GM12878 (cell line): ENCODE measurements at regions not wholly inside any gene's neighbourhood (a gene's known extent, or its start where the extent isn't known, plus 50 kb on each side); places are given as distances from the start of the nearest gene placed in this dataset.
"Not testable (repeated sequence)": the region's sequence is repeated elsewhere in the genome, so short reads cannot be mapped to it uniquely, and the experiment has no call there.

Experiments
- ATAC-seq: fragments of 200-7000 bp; cut with Tn5 transposase; 3 replicates; pipeline ENCODE4 v1.9.1; 2020; ENCODE audit warnings: mild to moderate bottlenecking, moderate library complexity
- BruUV-seq: library from RNA; stranded (reverse); fragments of 400-500 nt; replicated peaks from 2 replicates; lab custom pipeline; 2021; lab: Mats Ljungman, UMichigan
- CTCF ChIA-PET: fragments of 300-600 bp; sonication (Branson Sonifier 250); formaldehyde crosslinking; extraction: SDS; loops from one replicate; lab custom pipeline; 2021; ENCODE audit warnings: inconsistent platforms; lab: Yijun Ruan, JAX
- POLR2A ChIA-PET: fragments of 350-600 bp; formaldehyde crosslinking; extraction: SDS; loops from one replicate; lab custom pipeline; 2021; ENCODE audit warnings: inconsistent platforms; lab: Charles Lee
- RAD21 ChIA-PET: fragments of 300-600 bp; sonication (Branson Sonifier 250); formaldehyde crosslinking; loops from one replicate; lab custom pipeline; 2023; ENCODE audit warnings: antibody characterized with exemption; ENCODE audit not compliant: unreplicated experiment; lab: Charles Lee
- SMC1A ChIA-PET: fragments of 300-600 bp; sonication (Branson Sonifier 250); formaldehyde crosslinking; loops from one replicate; lab custom pipeline; 2023; ENCODE audit not compliant: unreplicated experiment, uncharacterized antibody; lab: Charles Lee
- DNase-seq: peaks from one replicate; pipeline ENCODE4 v3.0.0-alpha.2; 2011; ENCODE audit warnings: low read depth, low spot score
- FAIRE-seq: peaks from 3 replicates; lab custom pipeline; 2011; peaks lifted over from hg19 to GRCh38; lab: Jason Lieb, UNC
- H2AFZ ChIP-seq: 2 replicates; pipeline ENCODE4 v1.6.0; 2011; ENCODE audit warnings: low read depth, low read length, control low read depth; ENCODE audit not compliant: control insufficient read depth
- H3K27ac ChIP-seq: 2 replicates; pipeline ENCODE4 v1.5.1; 2011; ENCODE audit warnings: control low read depth; ENCODE audit not compliant: control insufficient read depth, insufficient read depth
- H3K27me3 ChIP-seq, 2 experiments: replicated peaks in 1 of 2; 2 replicates each; pipeline versions ENCODE4 v1.6.0 to v1.6.1; 2011; ENCODE audit warnings: low read length in 1 of 2; ENCODE audit not compliant: control insufficient read depth in 2 of 2, insufficient read depth in 2 of 2
- H3K36me3 ChIP-seq, 2 experiments: 2 replicates each; pipeline ENCODE4 v1.5.1; 2011; ENCODE audit warnings: low read length in 1 of 2; ENCODE audit not compliant: control insufficient read depth in 2 of 2, insufficient read depth in 2 of 2
- H3K4me1 ChIP-seq: 2 replicates; pipeline ENCODE4 v1.6.1; 2011; ENCODE audit warnings: mild to moderate bottlenecking, low read length, moderate library complexity, mixed read lengths; ENCODE audit not compliant: control insufficient read depth, insufficient read depth
- H3K4me2 ChIP-seq: 2 replicates; pipeline ENCODE4 v1.6.0; 2011; ENCODE audit warnings: control low read depth; ENCODE audit not compliant: control insufficient read depth, insufficient read depth
- H3K4me3 ChIP-seq: fragments of 200-600 bp; sonication (generic); 2 replicates; pipeline ENCODE4 v1.5.1; 2016
- H3K79me2 ChIP-seq: 2 replicates; pipeline ENCODE4 v1.6.0; 2011; ENCODE audit warnings: low read length; ENCODE audit not compliant: control insufficient read depth, insufficient read depth
- H3K9ac ChIP-seq: 2 replicates; pipeline ENCODE4 v1.8.0; 2011; ENCODE audit warnings: low read length, control low read depth, mixed read lengths; ENCODE audit not compliant: control insufficient read depth, insufficient read depth
- H3K9me3 ChIP-seq: replicated peaks from 3 replicates; pipeline ENCODE4 v1.5.1; 2011; ENCODE audit warnings: mild to moderate bottlenecking, low read length; ENCODE audit not compliant: control insufficient read depth, insufficient read depth
- H4K20me1 ChIP-seq: 2 replicates; pipeline ENCODE4 v1.6.0; 2011; ENCODE audit not compliant: control insufficient read depth, insufficient read depth
- BACH1 ChIP-seq: fragments of 450-650 bp; IDR thresholded peaks from 2 replicates; pipeline ENCODE4 v1.6.1; 2017; ENCODE audit warnings: mild to moderate bottlenecking, borderline replicate concordance
- BCL11A ChIP-seq: IDR thresholded peaks from 2 replicates; pipeline ENCODE4 v1.6.1; 2011; ENCODE audit warnings: low read depth, low read length
- ESRRA ChIP-seq: IDR thresholded peaks from 2 replicates; pipeline ENCODE4 v1.6.1; 2012; ENCODE audit warnings: mild to moderate bottlenecking, low read length, improper control_type of control experiment
- HCFC1 ChIP-seq: fragments of 150-350 bp; IDR thresholded peaks from 2 replicates; pipeline ENCODE4 v1.6.1; 2014; ENCODE audit warnings: low read length
- MXI1 ChIP-seq: fragments of 150-350 bp; IDR thresholded peaks from 2 replicates; pipeline ENCODE4 v1.6.1; 2011; ENCODE audit warnings: low read depth, mild to moderate bottlenecking, inconsistent platforms, low read length, improper control_type of control experiment
- RAD51 ChIP-seq: fragments of 450-650 bp; IDR thresholded peaks from 2 replicates; pipeline ENCODE4 v1.6.1; 2016; ENCODE audit warnings: moderate library complexity, mild to moderate bottlenecking, inconsistent platforms
- SMARCA5 ChIP-seq: fragments of 450-650 bp; IDR thresholded peaks from 2 replicates; pipeline ENCODE4 v1.6.1; 2017; ENCODE audit warnings: mild to moderate bottlenecking
- WGBS: methylation state at CpG from one replicate; pipeline ENCODE4 v1.1.6; 2016; ENCODE audit warnings: low lambda C conversion rate; ENCODE audit not compliant: insufficient replicate concordance, insufficient coverage; ENCODE audit errors: missing lambda C conversion rate; 5-methylcytosine and 5-hydroxymethylcytosine counted together
- in situ Hi-C: fragments of 300-500 bp; cut with MboI; formaldehyde crosslinking; loops from 9 replicates; pipeline ENCODE4 v1.14.3; 2018; ENCODE audit warnings: mixed read lengths
- intact Hi-C: fragments of 100-400 bp; cut with micrococcal nuclease; formaldehyde crosslinking; loops from one replicate; pipeline ENCODE4 v1.14.2; 2022; ENCODE audit not compliant: unreplicated experiment
- TF ChIP-seq, protein P1 (sequence below): IDR thresholded peaks from 2 replicates; pipeline ENCODE4 v1.6.1; 2012; ENCODE audit warnings: low read depth, low read length, improper control_type of control experiment

DNA sequence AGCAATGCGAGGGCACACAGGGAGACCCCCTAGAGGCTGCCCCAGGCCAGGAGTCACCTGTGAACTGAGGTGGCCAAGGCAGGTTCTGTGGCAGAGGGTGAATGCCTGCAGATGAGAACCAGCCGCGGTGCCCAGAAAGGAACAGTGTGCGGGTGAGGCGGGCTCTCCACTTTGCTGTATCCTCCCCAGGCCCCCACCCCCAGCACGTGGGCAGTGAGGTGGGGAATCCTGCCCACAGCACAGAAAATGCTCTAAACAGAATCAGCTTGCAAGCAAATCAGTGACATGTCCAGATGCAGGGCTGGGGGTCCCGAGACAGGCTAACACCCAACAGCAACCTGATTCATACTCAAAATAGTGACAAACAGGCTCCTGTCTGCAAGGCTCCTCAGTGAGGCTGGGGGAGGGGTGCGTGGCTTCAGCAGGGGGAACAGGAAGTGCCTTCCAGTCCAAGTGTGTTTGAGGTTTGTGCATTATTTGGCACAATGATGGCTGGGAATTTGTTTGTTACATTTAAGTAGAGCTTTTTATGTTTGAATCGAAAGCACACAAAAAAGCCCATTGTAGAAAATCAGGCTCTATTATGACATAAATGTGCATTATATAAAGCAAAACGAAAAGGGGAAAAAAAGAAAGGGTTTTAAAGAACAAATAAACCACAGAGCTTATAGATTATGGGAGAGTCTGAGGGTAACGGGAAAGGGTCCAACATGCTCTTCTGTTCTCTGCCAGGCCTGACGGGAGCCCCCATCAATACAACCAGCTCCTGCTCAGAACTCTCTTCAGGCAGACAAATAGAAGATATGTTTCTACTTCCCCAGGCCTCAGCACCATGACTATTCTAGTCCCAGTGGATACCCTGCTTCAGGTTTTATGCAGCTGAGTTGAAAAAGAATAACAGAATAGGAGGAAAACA, 201.3 kb downstream of the HSD17B3 start:
- TF ChIP-seq SMARCA5 (no peak), BCL11A (no peak), MXI1 (no peak), RAD51 (no peak), HCFC1 (no peak), ESRRA (no peak), BACH1 (no peak)
- TF ChIP-seq, protein P1, sequence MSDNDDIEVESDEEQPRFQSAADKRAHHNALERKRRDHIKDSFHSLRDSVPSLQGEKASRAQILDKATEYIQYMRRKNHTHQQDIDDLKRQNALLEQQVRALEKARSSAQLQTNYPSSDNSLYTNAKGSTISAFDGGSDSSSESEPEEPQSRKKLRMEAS: no peak
- ATAC-seq: no peak
- Histone ChIP-seq H3K4me1 (no peaks in the 10 kb centered on the region), H3K27me3 (no peaks in the 10 kb centered on the region), H3K36me3 (no peaks in the 10 kb centered on the region), H3K27ac (no peak overlapping the region), H3K4me2 (no peak overlapping the region), H3K79me2 (no peaks in the 10 kb centered on the region), H2AFZ (no peak overlapping the region), H3K9me3 (no peaks in the 10 kb centered on the region; the same call in 2 of the 3 replicates), H3K9ac (no peak overlapping the region), H4K20me1 (no peaks in the 10 kb centered on the region), H3K4me3 (no peak overlapping the region)
- ChIA-PET POLR2A (no interaction called here), RAD21 (no interaction called here), CTCF (no interaction called here), SMC1A (no interaction called here)
- intact Hi-C loops (no loop called here), in situ Hi-C loops (no loop called here)
- no TSS peak for BruUV-seq
- 47% methylated on average over 12 of the region's 12 CpGs for WGBS
- DNase-seq: no peak
- no peak for FAIRE-seq

DNA sequence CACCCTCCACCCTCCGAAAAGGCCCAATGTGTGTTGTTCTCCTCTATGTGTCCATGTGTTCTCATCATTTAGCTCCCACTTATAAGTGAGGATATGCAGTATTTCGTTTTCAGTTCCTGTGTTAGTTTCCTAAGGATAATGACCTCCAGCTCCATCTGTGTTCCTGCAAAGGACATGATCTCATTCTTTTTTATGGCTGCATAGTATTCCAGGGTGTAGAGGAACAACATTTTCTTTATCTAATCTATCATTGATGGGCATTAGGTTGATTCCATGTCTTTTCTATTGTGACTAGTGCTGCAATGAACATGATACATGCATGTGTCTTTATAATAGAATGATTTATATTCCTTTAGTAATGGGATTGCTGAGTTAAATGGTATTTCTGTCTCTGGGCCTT, 211.3 kb downstream of the HSD17B3 start:
- ATAC-seq, DNase-seq, H3K27me3 ChIP-seq, H3K4me2 ChIP-seq, H3K79me2 ChIP-seq, H4K20me1 ChIP-seq, intact Hi-C loops, H2AFZ ChIP-seq, FAIRE-seq, in situ Hi-C loops, H3K27ac ChIP-seq, H3K4me1 ChIP-seq, H3K9ac ChIP-seq, H3K36me3 ChIP-seq, H3K4me3 ChIP-seq, H3K9me3 ChIP-seq, SMC1A ChIA-PET, RAD21 ChIA-PET, CTCF ChIA-PET, POLR2A ChIA-PET, BruUV-seq: not testable (repeated sequence)
- 0% methylated on average over 2 of the region's 2 CpGs for WGBS
